ENCODE measurements at regions not wholly inside any gene's neighbourhood (a gene's known extent, or its start where the extent isn't known, plus 50 kb on each side); places are given as distances from the start of the nearest gene placed in this dataset.

- no peak for TF ChIP-seq CTCF (IDR thresholded peaks at IDR 0.05; ENCODE audit: insufficient read depth, low read depth, low read length)
- DNase-seq (ENCODE audit: low read depth): no peak
- H3K4me3 ChIP-seq (ENCODE audit: low read depth, low read length): no peak overlapping the region
These were observed 98.7 kb upstream of the VAV3 start for GRCh38 chr1:108063703-108064102.

- TF ChIP-seq CTCF (IDR thresholded peaks at IDR 0.05; ENCODE audit: insufficient read depth, low read depth, low read length): no peak
These were observed 95.0 kb upstream of the VAV3 start for GRCh38 chr1:108059945-108060344.

GRCh38 chr1:108057541-108057940 is 92.6 kb upstream of the VAV3 start:
- peak; percentile 72 for DNase-seq (ENCODE audit: low read depth)
- H3K4me3 ChIP-seq (ENCODE audit: low read depth, low read length): no peak overlapping the region
- TF ChIP-seq CTCF (IDR thresholded peaks at IDR 0.05; ENCODE audit: insufficient read depth, low read depth, low read length): no peak

More at GRCh38 chr1:108059945-108060344, 95.0 kb upstream of the VAV3 start:
- DNase-seq (ENCODE audit: low read depth): no peak
- no peak overlapping the region for H3K4me3 ChIP-seq (ENCODE audit: low read depth, low read length)

GRCh38 chr1:108056436-108056990 is 91.5 kb upstream of the VAV3 start:
- H3K4me3 ChIP-seq (ENCODE audit: low read depth, low read length): no peak overlapping the region
- DNase-seq (ENCODE audit: low read depth): no peak
- TF ChIP-seq CTCF (IDR thresholded peaks at IDR 0.05; ENCODE audit: insufficient read depth, low read depth, low read length): no peak

GRCh38 chr1:108055387-108055786 is 90.4 kb upstream of the VAV3 start:
- TF ChIP-seq CTCF (IDR thresholded peaks at IDR 0.05; ENCODE audit: insufficient read depth, low read depth, low read length): no peak
- no peak for DNase-seq (ENCODE audit: low read depth)
- H3K4me3 ChIP-seq (ENCODE audit: low read depth, low read length): no peak overlapping the region

GRCh38 chr1:108054396-108054795 is 89.4 kb upstream of the VAV3 start:
- TF ChIP-seq CTCF (IDR thresholded peaks at IDR 0.05; ENCODE audit: insufficient read depth, low read depth, low read length): no peak
- DNase-seq (ENCODE audit: low read depth): no peak
- H3K4me3 ChIP-seq (ENCODE audit: low read depth, low read length): no peak overlapping the region
